ENCODE measurements at regions not wholly inside any gene's neighbourhood (a gene's known extent, or its start where the extent isn't known, plus 50 kb on each side); places are given as distances from the start of the nearest gene placed in this dataset.

- TF ChIP-seq CTCF (IDR thresholded peaks at IDR 0.05) (no peak), POLR2A (IDR thresholded peaks at IDR 0.05) (no peak)
Measured at GRCh38 chr11:37500425-37500824, 902.4 kb upstream of the RAG2 start.

Data from uterus (tissue), 2 donors.